Lower leg skin (tissue), 4 donors: ENCODE measurements at regions not wholly inside any gene's neighbourhood (a gene's known extent, or its start where the extent isn't known, plus 50 kb on each side); places are given as distances from the start of the nearest gene placed in this dataset.

ENCODE experiments used
- DNase-seq, 2 donors: peaks; one replicate each; pipeline ENCODE4 v3.0.0-alpha.2; 2019; ENCODE audit warnings: low spot score in 2 of 2
- H3K4me3 ChIP-seq: fragments of 200-600 bp; sonication (generic); 2 replicates; pipeline ENCODE4 v1.5.1; 2017; ENCODE audit warnings: mild to moderate bottlenecking, low read depth; ENCODE audit not compliant: poor library complexity, severe bottlenecking
- CTCF ChIP-seq, 3 donors: fragments of 450-650 bp; IDR thresholded peaks; one replicate each; pipeline ENCODE4 v1.5.1; 2016; ENCODE audit warnings: antibody characterized with exemption in 3 of 3, mild to moderate bottlenecking in 3 of 3, moderate library complexity in 2 of 3
- POLR2A ChIP-seq, 2 donors: fragments of 450-650 bp; IDR thresholded peaks; one replicate each; pipeline ENCODE4 v1.6.1; 2016 to 2017; ENCODE audit warnings: antibody characterized with exemption in 2 of 2, mild to moderate bottlenecking in 1 of 2, moderate library complexity in 1 of 2
- WGBS, 2 donors: methylation state at CpG; one replicate each; pipeline ENCODE4 v1.1.5; 2018; 5-methylcytosine and 5-hydroxymethylcytosine counted together
- intact Hi-C: fragments of 100-400 bp; cut with DNase I; formaldehyde crosslinking; loops from one replicate; pipeline ENCODE4 v1.15.0; 2023; ENCODE audit warnings: low total_unique reads

GRCh38 chr6:112799889-112800288 is 452.8 kb downstream of the RFPL4B start:
- 68 to 69% methylated on average over 1 of the region's 1 CpG for WGBS, 2 donors
- no peak overlapping the region for H3K4me3 ChIP-seq
- DNase-seq: no peak
- intact Hi-C loops: no loop called here
- TF ChIP-seq POLR2A (IDR thresholded peaks at IDR 0.05): no peak

- WGBS, 2 donors: 81 to 94% methylated on average over 1 of the region's 1 CpG
- intact Hi-C loops: no loop called here
- H3K4me3 ChIP-seq: no peak overlapping the region
- TF ChIP-seq CTCF (IDR thresholded peaks at IDR 0.05): no peak
- TF ChIP-seq POLR2A (IDR thresholded peaks at IDR 0.05): no peak
- DNase-seq: no peak
Measured at GRCh38 chr6:112800439-112800838, 453.3 kb downstream of the RFPL4B start.

- WGBS, 2 donors: 76 to 87% methylated on average over 1 of the region's 1 CpG
- no peak for DNase-seq
- H3K4me3 ChIP-seq: no peak overlapping the region
- intact Hi-C loops: no loop called here
- TF ChIP-seq POLR2A (IDR thresholded peaks at IDR 0.05): no peak
- no peak for TF ChIP-seq CTCF (IDR thresholded peaks at IDR 0.05)
Measured at GRCh38 chr6:112800916-112801315, 453.8 kb downstream of the RFPL4B start.

GRCh38 chr6:112801468-112802080 is 454.4 kb downstream of the RFPL4B start:
- intact Hi-C loops: no loop called here
- 66% methylated on average over 3 of the region's 3 CpGs for WGBS, 2 donors
- no peak overlapping the region for H3K4me3 ChIP-seq
- DNase-seq: no peak
- TF ChIP-seq POLR2A (IDR thresholded peaks at IDR 0.05): no peak
- TF ChIP-seq CTCF (IDR thresholded peaks at IDR 0.05): no peak

- H3K4me3 ChIP-seq: no peak overlapping the region
- DNase-seq: no peak
- intact Hi-C loops: no loop called here
- no peak for TF ChIP-seq POLR2A (IDR thresholded peaks at IDR 0.05)
- no peak for TF ChIP-seq CTCF (IDR thresholded peaks at IDR 0.05)
- WGBS, 2 donors: 59 to 67% methylated on average over 1 of the region's 1 CpG
Measured at GRCh38 chr6:112802144-112802543, 455.0 kb downstream of the RFPL4B start.

- H3K4me3 ChIP-seq: no peak overlapping the region
- intact Hi-C loops: no loop called here
- no peak for TF ChIP-seq POLR2A (IDR thresholded peaks at IDR 0.05)
- TF ChIP-seq CTCF (IDR thresholded peaks at IDR 0.05): no peak
- no peak for DNase-seq
- 92 to 93% methylated on average over 6 of the region's 6 CpGs for WGBS, 2 donors
Measured at GRCh38 chr6:112804638-112805330, 457.7 kb downstream of the RFPL4B start.
